A549 (cell line): ENCODE measurements at regions not wholly inside any gene's neighbourhood (a gene's known extent, or its start where the extent isn't known, plus 50 kb on each side); places are given as distances from the start of the nearest gene placed in this dataset.

ENCODE experiments used
- ATAC-seq, 2 experiments: fragments of 200-7000 bp in 1 of 2; fragments of >200 bp in 1 of 2; cut with Nextera tagmentation in 1 of 2; cut with Tn5 transposase in 1 of 2; 3 replicates each; pipeline versions ENCODE4 v1.8.0 to v1.9.1; 2018 to 2020; ENCODE audit warnings: mild to moderate bottlenecking in 1 of 2, moderate library complexity in 1 of 2
- CTCF ChIA-PET: fragments of 300-600 bp; sonication (Branson Sonifier 250); formaldehyde crosslinking; extraction: SDS; loops from one replicate; lab custom pipeline; 2021; ENCODE audit warnings: antibody characterized with exemption, inconsistent platforms; lab: Yijun Ruan, JAX
- POLR2A ChIA-PET: fragments of 350-600 bp; formaldehyde crosslinking; extraction: SDS; loops from one replicate; lab custom pipeline; 2021; ENCODE audit warnings: antibody characterized with exemption, inconsistent platforms; lab: Yijun Ruan, JAX
- DNase-seq, 2 experiments: peaks; one replicate each; pipeline versions ENCODE4 v3.0.0 to v3.0.0-alpha.2; 2011 to 2016; ENCODE audit warnings: low read depth in 1 of 2, low spot score in 1 of 2
- FAIRE-seq: peaks from 2 replicates; lab custom pipeline; 2011; peaks lifted over from hg19 to GRCh38; lab: Jason Lieb, UNC
- H3K27ac ChIP-seq, 2 experiments: fragments of >200 bp; sonication (Bioruptor Twin); formaldehyde crosslinking; 3 replicates each; pipeline ENCODE4 v1.5.1; 2016 to 2017
- H3K4me1 ChIP-seq: fragments of >200 bp; sonication (Bioruptor Twin); formaldehyde crosslinking; 3 replicates; pipeline ENCODE4 v1.6.1; 2016
- H3K4me2 ChIP-seq: fragments of >200 bp; sonication (Bioruptor Twin); formaldehyde crosslinking; 3 replicates; pipeline ENCODE4 v1.6.1; 2016
- H3K4me3 ChIP-seq: fragments of >200 bp; sonication (Bioruptor Twin); formaldehyde crosslinking; 3 replicates; pipeline ENCODE4 v1.5.1; 2016
- H3K9me3 ChIP-seq: fragments of >200 bp; sonication (Bioruptor Twin); formaldehyde crosslinking; 3 replicates; pipeline ENCODE4 v1.6.1; 2016
- ATOH8 ChIP-seq: fragments of 250-450 bp; sonication (Bioruptor Pico); IDR thresholded peaks from 2 replicates; pipeline ENCODE4 v1.5.0; 2020; ENCODE audit warnings: low read depth, mild to moderate bottlenecking, moderate library complexity
- BHLHE40 ChIP-seq: IDR thresholded peaks from 2 replicates; pipeline ENCODE4 v1.6.1; 2012; ENCODE audit warnings: low read depth, low read length, inconsistent platforms
- CHD2 ChIP-seq: fragments of 150-350 bp; IDR thresholded peaks from 2 replicates; pipeline ENCODE4 v1.6.1; 2014; ENCODE audit warnings: low read length; ENCODE audit not compliant: partially characterized antibody
- CHD4 ChIP-seq: fragments of 200-600 bp; sonication (generic); IDR thresholded peaks from 2 replicates; pipeline ENCODE4 v1.6.1; 2016; ENCODE audit warnings: antibody characterized with exemption, mild to moderate bottlenecking, borderline replicate concordance
- E2F6 ChIP-seq: IDR thresholded peaks from 2 replicates; pipeline ENCODE4 v1.6.1; 2012; ENCODE audit warnings: low read depth, borderline replicate concordance
- ESRRA ChIP-seq: fragments of 150-350 bp; IDR thresholded peaks from 2 replicates; pipeline ENCODE4 v1.6.1; 2014; ENCODE audit warnings: mild to moderate bottlenecking, low read length, borderline replicate concordance
- HEYL ChIP-seq: fragments of 250-450 bp; sonication (Bioruptor Pico); IDR thresholded peaks from 2 replicates; pipeline ENCODE4 v1.8.0; 2021; ENCODE audit warnings: mild to moderate bottlenecking, moderate library complexity
- HMGXB4 ChIP-seq: fragments of 250-450 bp; sonication (Bioruptor Pico); IDR thresholded peaks from 2 replicates; pipeline ENCODE4 v1.5.0; 2021; ENCODE audit warnings: mild to moderate bottlenecking, moderate library complexity, borderline replicate concordance
- JUNB ChIP-seq: fragments of >200 bp; sonication (Bioruptor Twin); formaldehyde crosslinking; IDR thresholded peaks from 2 replicates; pipeline ENCODE4 v1.6.1; 2016
- KDM1A ChIP-seq: fragments of 200-600 bp; sonication (generic); IDR thresholded peaks from 2 replicates; pipeline ENCODE4 v1.6.1; 2016; ENCODE audit warnings: low read depth, mild to moderate bottlenecking
- MAX ChIP-seq: IDR thresholded peaks from 2 replicates; pipeline ENCODE4 v1.6.1; 2012
- MAZ ChIP-seq: fragments of 150-350 bp; IDR thresholded peaks from 2 replicates; pipeline ENCODE4 v1.6.1; 2014; ENCODE audit warnings: antibody characterized with exemption, low read depth, low read length, borderline replicate concordance
- MYC ChIP-seq: IDR thresholded peaks from 2 replicates; pipeline ENCODE4 v1.6.1; 2012; ENCODE audit warnings: mild to moderate bottlenecking, inconsistent platforms, low read length, improper control_type of control experiment, borderline replicate concordance
- NFE2L2 ChIP-seq: fragments of 150-350 bp; conservative IDR thresholded peaks from 2 replicates; pipeline ENCODE4 v1.6.1; 2014; ENCODE audit warnings: low read length
- NPAS2 ChIP-seq: fragments of 250-450 bp; sonication (Bioruptor Pico); IDR thresholded peaks from 2 replicates; pipeline ENCODE4 v1.8.0; 2022; ENCODE audit warnings: mild to moderate bottlenecking, moderate library complexity, borderline replicate concordance
- NR3C1 ChIP-seq: fragments of >200 bp; sonication (Bioruptor Twin); formaldehyde crosslinking; IDR thresholded peaks from 3 replicates; pipeline ENCODE4 v1.6.1; 2017
- PBX3 ChIP-seq: IDR thresholded peaks from 2 replicates; pipeline ENCODE4 v1.6.1; 2012
- SMC3 ChIP-seq: fragments of >200 bp; sonication (Bioruptor Twin); formaldehyde crosslinking; IDR thresholded peaks from 3 replicates; pipeline ENCODE4 v1.6.1; 2018; ENCODE audit warnings: inconsistent platforms
- SREBF2 ChIP-seq: fragments of 450-650 bp; IDR thresholded peaks from 2 replicates; pipeline ENCODE4 v1.6.1; 2014; ENCODE audit warnings: mild to moderate bottlenecking, moderate library complexity
- TFCP2L1 ChIP-seq: fragments of 250-450 bp; sonication (Bioruptor Pico); IDR thresholded peaks from 2 replicates; pipeline ENCODE4 v1.5.0; 2021; ENCODE audit warnings: mild to moderate bottlenecking
- WGBS: methylation state at CpG from one replicate; pipeline ENCODE4 v1.1.6; 2017; ENCODE audit errors: missing lambda C conversion rate; 5-methylcytosine and 5-hydroxymethylcytosine counted together

- CTCF ChIA-PET = interaction anchor here (0.7 to 1.1 kb wide), 2 partner anchors 495 to 578 kb away, joined by 3 read pairs; no protein-coding TSS in a partner anchor
- FAIRE-seq (no peak), DNase-seq (no peak), ATAC-seq (no peak)
- no peak overlapping the region for H3K4me3 ChIP-seq
- no peak overlapping the region for H3K27ac ChIP-seq
- POLR2A ChIA-PET = no interaction called here
- no peak for TF ChIP-seq HMGXB4 (CRISPR knock-in tag)
- WGBS = 15% methylated on average over 1 of the region's 1 CpG
- peaks cover 12% of the 10 kb centered on the region; the same call in 1 of the 3 replicates for H3K9me3 ChIP-seq
- peaks cover 15% of the 10 kb centered on the region for H3K4me1 ChIP-seq
- no peak overlapping the region for H3K4me2 ChIP-seq
Measured at GRCh38 chr9:108069991-108070390, 580.4 kb upstream of the KLF4 start.

GRCh38 chr9:108062680-108063079 is 573.1 kb upstream of the KLF4 start:
- DNase-seq = no peak
- TF ChIP-seq E2F6 = no peak
- TF ChIP-seq PBX3 = no peak
- TF ChIP-seq TFCP2L1 = no peak
- TF ChIP-seq NFE2L2 = no peak
- TF ChIP-seq MYC = no peak
- TF ChIP-seq SMC3 = no peak
- TF ChIP-seq HEYL (CRISPR knock-in tag) = no peak
- no peak for TF ChIP-seq MAX
- TF ChIP-seq ATOH8 (CRISPR knock-in tag) = no peak
- no peak for TF ChIP-seq SREBF2
- no peak for TF ChIP-seq JUNB
- no peak for TF ChIP-seq BHLHE40
- no peak for TF ChIP-seq KDM1A
- no peak for TF ChIP-seq NPAS2 (CRISPR knock-in tag)
- no peak for TF ChIP-seq NR3C1
- TF ChIP-seq CHD4 = no peak
- TF ChIP-seq ESRRA = no peak
- TF ChIP-seq HMGXB4 (CRISPR knock-in tag) = no peak
- TF ChIP-seq MAZ = no peak
- TF ChIP-seq CHD2 = no peak

More at GRCh38 chr9:108062680-108063079, 573.1 kb upstream of the KLF4 start:
- FAIRE-seq (no peak), ATAC-seq (no peak)
- Histone ChIP-seq H3K4me2 (no peak overlapping the region), H3K9me3 (no peaks in the 10 kb centered on the region), H3K4me1 (peaks cover 18% of the 10 kb centered on the region), H3K27ac (no peak overlapping the region), H3K4me3 (no peak overlapping the region)
- ChIA-PET POLR2A (no interaction called here), CTCF (no interaction called here)
- WGBS = 89% methylated on average over 8 of the region's 8 CpGs
